BJ (cell line): ENCODE measurements at regions not wholly inside any gene's neighbourhood (a gene's known extent, or its start where the extent isn't known, plus 50 kb on each side); places are given as distances from the start of the nearest gene placed in this dataset.

Experiments
- CTCF ChIA-PET: fragments of 350-600 bp; formaldehyde crosslinking; extraction: SDS; loops from one replicate; lab custom pipeline; 2021; ENCODE audit warnings: antibody characterized with exemption, inconsistent platforms; lab: Yijun Ruan, JAX
- POLR2A ChIA-PET: fragments of 300-600 bp; sonication (Branson Sonifier 250); formaldehyde crosslinking; extraction: SDS; loops from one replicate; lab custom pipeline; 2021; ENCODE audit warnings: antibody characterized with exemption; lab: Charles Lee
- DNase-seq: peaks from one replicate; pipeline ENCODE4 v3.0.0-alpha.2; 2011; ENCODE audit warnings: low read depth
- H3K27me3 ChIP-seq: 2 replicates; pipeline ENCODE4 v1.6.0; 2011; ENCODE audit warnings: low read length; ENCODE audit not compliant: control insufficient read depth, insufficient read depth
- H3K36me3 ChIP-seq: 2 replicates; pipeline ENCODE4 v1.5.1; 2011; ENCODE audit warnings: low read length; ENCODE audit not compliant: control insufficient read depth, insufficient read depth
- H3K4me3 ChIP-seq: 2 replicates; pipeline ENCODE4 v1.5.1; 2011; ENCODE audit warnings: low read depth, mild to moderate bottlenecking, control low read depth, low read length
- CTCF ChIP-seq: IDR thresholded peaks from 2 replicates; pipeline ENCODE4 v1.5.1; 2011; ENCODE audit warnings: low read depth, mild to moderate bottlenecking, control low read depth, inconsistent platforms, low read length, moderate library complexity; ENCODE audit not compliant: insufficient read depth

DNA sequence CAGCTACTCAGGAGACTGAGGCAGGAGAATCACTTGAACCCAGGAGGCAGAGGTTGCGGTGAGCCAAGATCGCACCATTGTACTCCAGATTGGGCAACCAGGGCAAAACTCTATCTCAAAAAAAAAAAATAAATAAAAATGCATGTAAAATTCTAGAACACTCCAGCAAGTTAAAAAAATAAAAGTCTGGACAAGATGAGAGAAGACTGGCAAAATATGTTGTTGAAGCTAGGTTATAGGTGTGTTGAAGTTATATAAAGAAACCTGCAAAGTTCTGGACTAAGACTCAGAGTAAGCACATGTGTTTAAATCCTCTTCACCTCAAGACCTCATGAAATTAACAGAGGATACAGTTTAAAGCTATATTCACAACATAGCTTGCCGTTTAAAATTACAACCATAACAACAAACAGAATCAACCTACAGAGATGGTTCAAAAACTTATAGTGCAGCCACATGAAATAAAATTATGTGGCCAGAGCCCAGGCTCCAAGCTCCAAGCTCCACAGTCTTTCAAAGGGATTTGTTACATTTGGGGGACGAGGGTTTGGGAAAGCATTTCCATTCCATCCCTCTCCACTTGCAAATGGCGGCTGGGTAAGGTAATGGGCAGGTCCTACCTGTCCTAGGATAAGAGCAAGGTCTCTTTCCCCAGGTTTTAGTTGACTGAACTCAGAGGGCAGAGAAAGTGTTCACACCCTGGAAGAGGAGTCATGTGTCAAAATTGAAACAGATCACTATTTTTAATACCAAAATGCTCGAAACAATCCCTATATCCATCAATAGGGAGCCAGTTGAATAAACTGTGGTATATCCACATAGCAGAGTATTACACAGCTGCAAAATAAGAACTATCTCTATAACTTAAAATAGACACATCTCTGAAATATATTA lies 59.9 kb upstream of the MYCN start:
- no peak overlapping the region for H3K4me3 ChIP-seq
- H3K27me3 ChIP-seq: no peaks in the 10 kb centered on the region
- CTCF ChIA-PET: interaction anchor here (1.0 kb wide), 1 partner anchor 48 kb away, joined by 4 read pairs; no protein-coding TSS in a partner anchor
- no peak for DNase-seq
- POLR2A ChIA-PET: no interaction called here
- H3K36me3 ChIP-seq: no peaks in the 10 kb centered on the region
- TF ChIP-seq CTCF: no peak

DNA sequence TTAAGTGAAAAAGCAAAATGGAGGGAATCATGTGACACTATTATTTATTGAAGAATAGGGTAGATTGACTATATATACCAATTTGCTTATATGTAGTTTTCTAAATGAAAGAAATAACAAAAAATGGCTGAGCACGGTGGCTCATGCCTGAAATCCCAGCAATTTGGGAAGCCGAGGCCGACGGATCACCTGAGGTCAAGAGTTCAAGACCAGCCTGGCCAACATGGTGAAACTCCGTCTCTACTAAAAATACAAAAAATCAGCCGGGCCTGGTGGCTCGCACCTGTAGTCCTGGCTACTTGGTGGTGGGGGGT lies 59.3 kb upstream of the MYCN start:
- no peak for TF ChIP-seq CTCF
- H3K27me3 ChIP-seq: no peaks in the 10 kb centered on the region
- H3K36me3 ChIP-seq: no peaks in the 10 kb centered on the region
- ChIA-PET CTCF (interaction anchor here (1.0 kb wide), 1 partner anchor 49 kb away, joined by 4 read pairs; no protein-coding TSS in a partner anchor), POLR2A (no interaction called here)
- no peak for DNase-seq
- H3K4me3 ChIP-seq: no peak overlapping the region

GRCh38 chr2:15881676-15882075 lies 58.7 kb upstream of the MYCN start:
- ChIA-PET POLR2A (no interaction called here), CTCF (no interaction called here)
- no peak for DNase-seq
- Histone ChIP-seq H3K27me3 (no peaks in the 10 kb centered on the region), H3K4me3 (no peak overlapping the region), H3K36me3 (no peaks in the 10 kb centered on the region)
- TF ChIP-seq CTCF: no peak

DNA sequence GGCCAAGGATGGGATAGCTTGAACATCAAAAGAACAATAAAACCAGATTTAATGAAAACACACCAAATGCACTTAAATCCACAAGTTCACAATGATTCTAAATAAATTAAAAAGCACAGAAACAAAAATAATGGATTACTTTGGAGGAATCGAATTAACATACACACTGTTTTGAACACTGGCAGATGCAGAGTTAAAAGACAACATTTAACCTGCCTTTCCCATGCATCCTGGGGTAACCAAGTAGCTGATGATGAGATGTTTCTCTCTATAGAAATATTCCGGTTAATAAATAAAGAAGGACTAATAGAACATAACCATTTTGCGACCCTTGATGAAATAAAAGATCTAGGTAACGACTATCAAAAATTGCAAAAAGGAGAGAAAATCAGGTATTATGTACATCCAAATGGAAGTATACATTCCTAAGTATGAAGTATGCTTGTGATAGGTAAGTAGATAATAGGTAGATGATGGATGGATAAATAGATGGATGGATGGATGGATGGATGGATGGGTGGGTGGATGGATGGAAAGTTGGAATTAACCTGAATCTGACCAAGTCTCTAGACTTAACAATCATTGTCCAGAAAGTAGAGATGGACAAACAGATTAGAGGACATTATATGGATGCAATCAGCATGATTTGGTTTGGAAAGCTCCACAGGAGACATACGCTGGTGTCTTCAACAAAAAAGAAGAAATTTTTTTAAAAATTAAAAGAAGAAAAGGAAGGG lies 57.4 kb upstream of the MYCN start:
- Histone ChIP-seq H3K4me3 (no peak overlapping the region), H3K36me3 (no peaks in the 10 kb centered on the region), H3K27me3 (no peaks in the 10 kb centered on the region)
- ChIA-PET POLR2A (no interaction called here), CTCF (no interaction called here)
- no peak for DNase-seq
- TF ChIP-seq CTCF: no peak

- POLR2A ChIA-PET: no interaction called here
- Histone ChIP-seq H3K36me3 (no peaks in the 10 kb centered on the region), H3K4me3 (no peak overlapping the region), H3K27me3 (no peaks in the 10 kb centered on the region)
- TF ChIP-seq CTCF: no peak
- DNase-seq: no peak
- CTCF ChIA-PET: no interaction called here
Observed at GRCh38 chr2:15883684-15884083, 56.7 kb upstream of the MYCN start.
